Hematopoietic multipotent progenitor cell (in vitro differentiated cells): ENCODE measurements at regions not wholly inside any gene's neighbourhood (a gene's known extent, or its start where the extent isn't known, plus 50 kb on each side); places are given as distances from the start of the nearest gene placed in this dataset.

Experiments used
- DNase-seq, 3 donors: peaks; one replicate each; pipeline ENCODE4 v3.0.0-alpha.2; 2011 to 2015; ENCODE audit warnings: low read depth in 2 of 3, low spot score in 2 of 3

DNA sequence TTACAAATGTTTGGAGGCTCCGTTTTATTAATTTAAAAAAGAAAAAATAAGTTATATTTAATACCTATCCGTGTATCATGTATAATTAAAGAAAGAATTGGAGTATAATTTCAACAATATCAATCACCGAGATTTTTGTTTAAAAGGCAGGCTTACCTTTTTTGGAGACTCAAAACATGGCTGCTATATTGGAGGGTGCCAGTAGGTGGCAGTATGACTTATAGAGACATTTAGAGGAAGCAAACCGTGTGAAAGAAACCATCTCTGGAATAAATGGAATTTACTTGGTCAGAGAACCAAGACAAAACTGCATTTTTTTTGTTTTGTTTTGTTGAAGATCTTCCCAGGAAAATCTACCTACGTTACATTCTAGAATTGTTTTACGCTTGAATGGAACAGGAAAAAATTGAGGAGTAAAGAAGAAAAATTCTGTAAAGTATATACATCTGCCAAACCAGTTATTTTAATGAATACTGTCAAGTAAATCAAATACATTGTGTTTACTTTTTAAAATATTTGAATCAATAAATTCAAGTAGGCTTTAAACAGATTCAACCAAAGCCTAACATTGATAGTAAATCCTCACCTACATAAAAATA lies 802.6 kb upstream of the ALCAM start:
- DNase-seq: peak; percentile 6 to 74 (median 26)

DNA sequence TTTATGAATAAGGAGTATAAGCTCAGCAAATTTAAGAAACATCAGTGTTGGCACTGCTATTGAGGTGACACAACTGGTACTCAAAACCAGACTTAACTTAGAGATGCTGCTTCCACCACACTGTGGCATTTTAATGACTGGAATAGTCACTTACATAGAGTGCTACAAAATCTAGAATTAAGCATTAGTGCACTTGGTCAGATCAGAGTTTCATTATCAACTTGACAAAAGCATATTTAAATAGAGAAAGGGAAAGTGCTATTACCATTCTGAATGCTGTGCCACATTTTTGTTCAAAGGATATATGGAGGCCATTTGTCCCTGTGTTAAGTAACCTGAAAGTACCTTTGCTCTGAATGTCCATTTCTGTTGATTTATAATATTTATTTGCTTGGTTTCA lies 800.7 kb upstream of the ALCAM start:
- no peak for DNase-seq

DNA sequence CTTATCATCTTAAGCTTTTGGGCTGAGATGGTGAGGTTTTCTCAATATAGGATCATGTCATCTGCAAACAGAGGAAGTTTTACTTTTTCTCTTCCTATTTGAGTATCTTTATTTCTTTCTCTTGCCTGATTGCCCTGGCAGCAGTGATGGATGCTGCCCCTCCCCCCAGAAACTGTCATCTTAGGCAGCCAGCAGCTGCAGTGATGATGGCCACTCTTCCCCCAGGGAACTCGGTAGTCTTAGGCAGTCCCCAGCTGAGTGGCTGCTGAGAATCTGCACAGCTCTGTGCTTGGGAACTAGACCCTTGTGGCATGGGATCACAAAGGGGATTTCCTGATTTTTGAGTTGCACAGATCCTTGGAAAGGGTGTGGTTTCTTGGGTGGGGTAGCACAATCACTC lies 791.1 kb upstream of the ALCAM start:
- no peak for DNase-seq

DNA sequence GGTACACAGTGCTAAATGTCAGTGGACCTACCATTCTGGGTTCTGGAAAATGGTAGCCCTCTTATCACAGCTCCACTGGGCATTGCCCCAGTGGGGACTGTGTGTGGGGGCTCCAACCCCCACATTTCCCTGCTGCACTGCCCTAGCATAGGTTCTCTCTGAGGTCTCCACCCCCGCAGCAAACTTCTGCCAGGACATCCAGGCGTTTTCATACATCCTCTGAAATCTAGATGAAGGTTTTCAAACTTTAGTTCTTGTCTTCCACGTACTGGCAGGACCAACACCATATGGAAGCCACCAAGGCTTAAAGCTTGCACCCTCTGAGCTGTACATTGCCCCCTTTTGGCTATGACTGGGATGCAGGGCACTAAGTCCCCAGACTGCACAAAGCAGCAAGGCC lies 788.2 kb upstream of the ALCAM start:
- DNase-seq: no peak

DNA sequence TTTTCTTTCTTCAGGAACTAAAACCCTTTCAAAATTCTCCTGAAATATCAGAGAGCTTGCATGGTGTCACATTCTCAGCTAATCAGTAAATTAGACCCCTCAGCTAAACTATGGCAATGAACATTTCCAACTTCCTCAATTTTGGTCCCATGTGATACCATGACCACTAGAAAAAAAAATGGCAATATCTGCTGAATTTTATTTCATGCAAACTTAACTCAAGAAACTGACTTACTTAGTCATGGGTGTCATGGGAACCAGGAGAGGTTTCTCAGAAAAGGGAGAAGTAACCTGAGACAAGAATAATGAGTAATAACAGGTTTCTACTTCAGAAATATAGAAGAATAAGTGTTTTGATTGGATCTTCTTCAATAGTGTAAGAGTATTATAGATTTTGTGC lies 784.6 kb upstream of the ALCAM start:
- peak in 1 of 3 donors; percentile 14 for DNase-seq

DNA sequence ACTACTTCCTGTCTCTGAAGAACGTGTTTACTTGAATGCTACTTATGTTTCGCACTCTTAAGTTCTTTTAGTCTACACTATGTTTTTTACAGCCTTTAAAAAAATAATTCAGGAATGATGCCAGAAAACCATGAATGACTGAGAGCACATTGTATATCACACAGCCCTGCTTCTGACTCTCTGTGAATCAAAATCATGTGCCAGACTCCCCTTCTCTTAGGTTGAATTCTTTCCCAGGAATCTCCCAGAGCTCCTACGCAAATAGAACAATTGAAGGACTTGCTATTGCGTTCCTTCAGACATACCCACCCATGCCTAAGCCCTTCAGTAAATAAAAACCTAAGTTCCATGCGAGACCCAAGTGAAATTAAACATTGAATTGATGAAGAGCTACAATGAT lies 782.0 kb upstream of the ALCAM start:
- DNase-seq: no peak

DNA sequence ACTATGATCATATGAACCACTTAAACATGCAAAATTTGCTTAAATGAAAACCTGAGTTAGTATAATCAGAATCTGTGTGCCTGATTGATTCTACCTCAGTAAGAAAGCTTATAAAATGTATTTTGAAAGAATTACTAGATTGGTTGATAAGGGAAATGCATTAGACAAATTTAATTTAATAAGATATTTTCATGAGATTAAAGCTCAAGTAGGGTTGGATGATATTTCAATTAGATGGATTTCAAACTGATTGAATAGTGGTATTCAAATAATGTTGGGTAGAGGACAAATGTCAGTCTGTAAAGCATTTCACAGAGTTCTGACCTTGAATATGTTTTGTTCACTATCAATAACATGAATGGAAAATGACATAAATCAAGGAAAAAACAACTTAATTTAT lies 780.4 kb upstream of the ALCAM start:
- DNase-seq: no peak

DNA sequence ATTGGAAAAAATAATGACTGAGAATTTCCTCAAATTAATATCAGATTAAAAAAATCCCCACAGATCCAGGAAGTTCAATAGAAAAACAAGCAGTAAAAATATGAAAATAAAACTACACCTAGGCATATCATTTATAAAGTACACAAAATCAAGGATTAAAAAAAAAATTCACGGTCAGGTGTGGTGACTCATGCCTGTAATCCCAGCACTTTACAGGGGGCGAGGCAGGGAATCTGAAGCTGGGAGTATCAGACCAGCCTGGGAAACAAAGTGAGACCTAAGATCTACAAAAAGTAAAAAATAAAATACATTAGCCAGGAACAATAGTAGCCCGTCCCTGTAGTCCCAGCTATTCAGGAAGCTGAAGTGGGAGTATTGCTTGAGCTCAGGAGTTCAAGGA lies 778.3 kb upstream of the ALCAM start:
- DNase-seq: no peak

DNA sequence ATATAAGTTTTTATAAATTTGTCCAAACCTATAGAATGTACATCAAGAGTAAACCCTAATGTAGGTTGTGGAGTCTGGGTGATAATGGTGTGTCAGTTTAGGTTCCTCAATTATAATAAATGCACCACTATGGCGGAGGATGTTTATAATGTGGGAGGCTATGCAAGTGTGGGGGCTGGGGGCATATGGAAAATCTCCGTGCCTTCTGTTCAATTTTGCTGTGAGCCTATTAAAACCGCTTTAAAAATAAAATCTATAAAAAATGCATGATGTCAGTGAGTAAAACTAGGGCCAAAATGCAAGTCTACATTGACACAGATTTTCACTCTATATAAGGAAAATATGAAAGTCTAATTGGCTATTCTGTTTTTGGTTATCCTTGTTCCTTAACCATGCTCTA lies 774.9 kb upstream of the ALCAM start:
- DNase-seq: no peak

DNA sequence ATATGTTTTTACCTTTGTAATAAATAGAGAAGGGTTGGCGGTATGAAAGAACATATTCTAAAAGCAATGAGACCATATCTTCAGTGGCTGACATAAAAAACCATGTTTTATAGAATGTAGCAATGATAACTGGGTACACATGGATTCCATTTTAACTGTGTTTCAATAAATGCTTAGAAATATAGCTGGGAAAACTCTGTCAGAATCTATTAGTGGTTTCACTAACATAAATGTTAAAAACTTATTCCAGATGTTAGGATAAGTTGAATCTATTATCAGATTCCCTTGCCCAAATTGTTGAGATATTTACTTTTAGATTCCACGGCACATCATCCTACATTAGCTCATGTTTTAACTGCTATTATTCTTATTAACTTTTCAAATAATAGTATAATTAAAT lies 772.2 kb upstream of the ALCAM start:
- DNase-seq: no peak

DNA sequence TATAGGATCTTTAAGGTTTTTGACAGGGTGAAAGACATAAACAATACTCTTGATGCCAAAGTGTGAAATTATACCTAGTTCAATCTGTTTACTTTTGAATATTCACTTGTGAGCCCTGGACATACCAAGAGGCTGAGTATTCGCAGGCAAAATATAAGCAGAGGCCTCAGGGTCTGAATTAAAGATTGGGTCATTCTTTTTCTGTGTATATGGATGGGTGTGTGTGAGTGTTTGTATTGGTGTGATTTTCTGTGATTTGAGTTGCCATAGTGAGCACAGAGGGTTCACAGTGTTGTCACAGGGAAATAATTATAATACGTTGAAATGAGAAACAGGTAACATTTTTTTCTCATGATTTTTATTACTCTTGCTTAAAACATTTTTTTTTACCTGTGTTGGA lies 770.7 kb upstream of the ALCAM start:
- DNase-seq: no peak

DNA sequence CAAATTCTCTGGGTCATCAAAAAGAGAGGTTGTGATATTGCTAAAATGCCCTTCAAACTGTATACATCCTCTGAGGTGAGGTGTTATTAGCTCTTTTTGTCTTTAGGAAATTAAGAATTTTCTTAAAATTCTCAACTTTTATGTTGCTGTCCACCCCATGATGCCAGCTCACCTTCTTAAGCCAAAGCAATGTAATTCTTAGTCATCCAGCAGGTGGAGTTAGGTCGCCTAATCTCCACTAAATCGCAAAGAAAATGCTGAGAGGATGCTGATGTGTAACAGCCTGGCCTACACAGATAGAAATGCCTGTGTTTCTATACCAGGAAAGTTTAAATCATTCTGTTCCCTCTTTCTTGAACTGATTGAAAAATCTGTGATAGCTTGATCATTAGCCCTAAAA lies 770.2 kb upstream of the ALCAM start:
- DNase-seq: peak in 2 of 3 donors; percentile 29 to 67

DNA sequence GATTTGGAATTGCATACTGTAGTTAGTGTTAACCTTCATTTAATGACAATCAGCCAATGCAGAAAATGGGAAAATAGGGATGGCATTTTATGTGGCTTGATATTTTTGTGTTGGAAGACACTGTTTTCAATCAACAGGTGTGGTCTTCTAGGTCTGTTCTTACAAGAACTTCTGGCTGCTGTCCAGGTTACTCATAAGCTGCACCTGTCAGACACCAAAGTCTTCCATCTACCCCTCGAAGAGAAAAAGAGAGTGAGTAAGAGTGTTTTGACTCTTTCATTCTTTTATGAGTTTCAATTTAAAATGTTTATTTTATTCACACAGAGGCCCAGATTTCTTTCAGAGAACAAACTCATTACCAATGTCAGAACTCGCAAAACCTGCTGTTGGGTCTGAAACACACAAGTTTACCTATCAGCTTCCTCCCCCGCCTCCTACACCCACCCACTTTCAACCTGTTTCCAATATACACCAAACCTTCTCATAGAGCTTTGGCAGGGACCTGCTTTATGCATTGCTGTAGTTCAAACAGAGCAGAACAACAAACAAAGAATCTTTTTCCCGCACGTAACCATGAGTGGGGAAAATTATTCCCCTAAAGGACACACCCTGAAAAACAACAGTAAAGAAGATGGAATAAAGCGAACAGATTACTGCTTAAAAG lies 767.7 kb upstream of the ALCAM start:
- no peak for DNase-seq

DNA sequence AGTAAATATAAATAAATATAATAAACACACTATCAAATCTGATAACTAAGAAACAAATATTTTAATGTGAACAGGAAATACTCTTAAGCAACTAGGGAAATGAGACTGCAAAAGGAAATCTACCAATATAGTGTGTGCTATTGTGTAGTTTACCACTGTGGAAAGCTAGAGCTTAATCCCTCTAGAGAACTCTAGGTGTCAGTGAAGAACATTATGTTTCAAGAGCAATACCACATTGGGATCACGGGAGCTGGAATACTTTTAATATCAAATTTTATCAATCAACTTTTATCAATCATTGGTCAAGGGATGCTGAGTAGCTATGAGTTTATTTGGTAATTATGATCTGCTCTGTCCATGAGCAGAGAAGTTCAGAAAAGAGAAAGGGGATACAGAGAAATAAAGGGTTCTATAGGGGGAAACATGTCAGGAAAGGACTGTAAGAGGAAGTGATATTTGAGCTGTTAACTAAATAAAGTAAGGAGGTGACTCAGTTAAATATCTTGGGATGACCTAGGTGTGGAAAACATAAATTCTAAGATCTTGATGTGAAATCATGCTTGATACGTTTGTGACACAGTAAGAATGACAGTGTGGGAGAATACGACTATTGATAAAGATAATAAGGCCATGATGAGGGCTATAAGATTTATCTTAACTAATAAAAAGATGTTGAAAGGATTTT lies 762.2 kb upstream of the ALCAM start:
- no peak for DNase-seq

DNA sequence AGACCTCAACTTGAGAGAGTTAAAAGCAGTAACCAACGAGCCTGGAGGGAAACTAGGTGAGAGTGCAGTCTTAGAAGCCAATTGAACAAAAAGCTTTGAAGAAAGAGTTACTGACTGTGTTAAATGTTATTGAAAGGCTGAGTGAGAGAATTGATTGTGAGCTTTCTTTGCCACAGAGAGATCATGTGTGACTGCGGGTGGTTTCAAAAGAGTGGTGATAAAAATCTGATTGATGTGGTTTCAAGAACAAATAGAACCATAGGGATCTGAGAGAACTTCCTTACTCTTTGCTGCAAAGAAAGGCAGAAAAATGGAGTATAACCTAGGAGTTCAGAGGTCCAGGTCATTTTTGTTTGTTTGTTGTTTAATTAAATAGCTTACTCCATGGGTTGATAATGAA lies 759.9 kb upstream of the ALCAM start:
- no peak for DNase-seq

DNA sequence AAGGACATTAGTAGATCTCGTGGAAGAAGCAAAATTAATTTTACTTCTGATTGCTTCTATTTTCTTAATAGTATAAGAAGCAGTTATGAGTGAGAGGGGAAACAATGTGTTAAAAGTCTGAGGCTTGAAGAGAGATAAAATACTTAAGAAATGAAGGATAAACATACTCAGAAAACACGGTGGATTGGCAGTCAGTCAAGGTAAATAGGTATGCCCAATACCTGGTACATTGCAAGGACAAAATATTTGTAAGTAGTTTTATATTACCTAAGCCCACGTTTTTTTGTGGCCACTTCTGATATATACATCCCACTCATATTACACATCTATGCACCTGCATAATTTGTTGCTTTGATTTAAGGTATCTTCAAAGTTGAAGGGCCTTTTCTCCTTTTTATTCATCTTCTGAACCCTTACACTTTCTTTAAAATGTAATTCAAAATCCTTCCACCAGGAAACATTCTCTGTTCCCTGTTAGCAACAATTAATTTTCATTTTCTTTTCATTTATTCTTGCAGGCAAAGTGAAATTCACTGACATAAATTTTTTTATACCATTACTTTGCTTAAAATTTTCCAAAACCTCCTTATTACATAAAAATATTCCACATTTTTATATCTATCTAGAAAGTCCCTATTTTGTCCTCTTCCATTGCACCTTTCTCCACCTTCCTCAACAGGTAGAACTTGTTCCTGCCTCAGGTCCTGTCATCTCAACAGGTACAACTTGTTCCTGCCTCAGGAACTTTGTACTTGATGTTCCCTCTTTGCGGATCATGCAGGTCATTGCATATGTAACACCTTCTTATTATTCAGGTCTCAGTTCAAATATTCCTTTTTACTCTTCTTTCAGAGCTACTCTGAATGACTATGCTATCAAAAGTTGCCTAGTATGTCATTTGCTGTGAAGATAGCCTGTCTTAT lies 755.7 kb upstream of the ALCAM start:
- DNase-seq: no peak

DNA sequence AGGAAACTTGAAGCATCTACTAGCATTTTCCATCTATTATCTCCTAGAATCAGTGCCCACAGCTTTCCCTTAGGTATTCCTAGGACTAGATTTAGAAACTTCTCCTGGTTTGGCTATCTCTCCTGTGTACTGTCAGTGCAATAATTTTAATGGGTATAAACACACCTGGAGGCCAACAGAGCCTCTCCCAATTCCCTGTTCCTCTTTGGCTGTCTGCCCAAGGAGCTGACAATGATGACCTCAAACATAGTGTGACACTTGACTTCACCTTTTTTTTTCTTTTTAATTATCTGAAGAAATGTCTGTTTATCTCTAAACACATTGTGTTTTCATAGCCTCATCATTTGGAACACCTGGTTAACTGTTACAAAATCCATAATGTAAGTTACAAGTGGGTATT lies 754.5 kb upstream of the ALCAM start:
- DNase-seq: no peak

DNA sequence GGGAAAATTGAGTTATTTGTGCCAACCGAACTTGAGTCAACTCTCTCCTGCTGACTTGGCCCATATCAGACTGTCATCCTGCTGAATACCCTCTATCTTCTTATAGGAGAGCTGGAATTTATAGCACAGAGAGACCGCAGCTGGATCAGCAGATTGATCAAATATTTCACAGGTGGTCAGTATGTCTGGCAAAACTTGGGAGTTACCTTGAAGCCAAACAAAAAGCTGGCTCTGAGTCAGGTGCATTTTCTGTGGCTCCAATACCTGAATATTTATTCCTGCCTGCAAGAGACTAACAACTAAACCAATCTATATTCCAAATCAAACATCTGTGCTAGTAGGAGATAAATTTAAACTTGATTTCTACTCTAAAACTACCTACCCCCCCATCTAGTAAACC lies 752.1 kb upstream of the ALCAM start:
- no peak for DNase-seq

DNA sequence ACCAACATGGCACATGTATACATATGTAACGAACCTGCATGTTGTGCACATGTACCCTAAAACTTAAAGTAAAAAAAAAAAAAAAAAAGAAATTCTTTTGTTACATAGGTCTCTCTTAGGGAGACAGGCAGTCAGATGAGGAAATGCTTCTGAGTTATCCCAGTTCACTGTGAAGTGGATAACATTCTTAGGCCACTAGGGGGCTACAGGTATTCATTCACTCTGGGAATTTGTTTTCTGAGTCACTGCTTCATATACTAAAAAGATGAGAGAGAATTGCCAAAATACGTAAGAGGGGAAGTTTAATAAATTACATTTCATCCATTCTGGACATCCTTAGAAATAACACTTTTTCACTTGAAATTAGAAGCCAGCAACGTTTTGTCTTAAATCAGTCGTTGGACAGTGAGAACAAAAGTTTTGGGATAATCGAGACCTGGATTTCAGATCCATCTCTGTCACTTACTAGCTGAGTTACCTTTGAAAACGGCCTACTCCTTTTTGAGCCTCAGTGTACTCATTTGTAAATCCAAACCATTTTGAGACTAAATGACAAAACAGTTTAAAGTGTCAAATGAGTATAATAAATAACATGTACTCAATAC lies 738.4 kb upstream of the ALCAM start:
- peak in 2 of 3 donors; percentile 18 to 56 for DNase-seq

DNA sequence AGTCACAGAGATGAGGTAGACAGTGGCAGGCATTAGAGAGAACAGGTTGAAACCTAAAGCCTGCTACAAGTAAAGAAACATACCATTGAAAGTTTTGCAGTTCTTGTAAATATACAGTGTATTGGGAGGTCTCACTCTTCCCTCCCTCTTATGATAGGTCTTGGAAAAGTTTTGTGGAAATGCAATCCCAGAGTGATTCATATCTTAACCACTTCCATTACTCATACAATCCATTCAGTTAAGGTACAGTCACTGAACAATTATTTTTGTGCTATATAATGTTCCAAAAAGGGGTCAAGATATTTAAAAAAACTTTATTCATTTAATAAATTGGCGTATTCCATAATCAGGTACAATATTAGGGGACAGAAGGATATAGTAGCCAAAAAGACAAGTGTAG lies 737.7 kb upstream of the ALCAM start:
- DNase-seq: no peak

DNA sequence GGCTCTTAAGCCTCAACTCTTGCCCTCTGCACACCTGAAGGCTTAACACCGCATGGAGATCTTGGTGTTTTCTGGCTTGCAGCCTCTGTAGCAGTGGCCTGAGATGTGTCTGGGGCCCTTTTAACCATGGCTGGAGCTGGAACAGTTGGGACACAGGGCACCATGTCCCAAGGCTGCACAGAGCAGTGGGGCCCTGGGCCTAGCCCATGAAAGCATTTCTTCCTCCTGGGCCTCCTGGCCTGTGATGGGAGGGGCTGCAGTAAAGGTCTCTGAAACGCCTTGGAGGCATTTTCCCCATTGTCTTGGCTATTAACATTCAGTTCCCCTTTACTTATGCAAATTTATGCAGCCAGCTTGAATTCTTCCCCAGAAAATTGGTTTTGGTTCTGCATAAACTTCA lies 735.5 kb upstream of the ALCAM start:
- no peak for DNase-seq
